Transverse colon (tissue), 4 donors: ENCODE measurements at regions not wholly inside any gene's neighbourhood (a gene's known extent, or its start where the extent isn't known, plus 50 kb on each side); places are given as distances from the start of the nearest gene placed in this dataset.

Experiments used
- DNase-seq: peaks from one replicate; pipeline ENCODE4 v3.0.0-alpha.2; 2019
- H3K27ac ChIP-seq, 4 donors: fragments of 200-600 bp; sonication (generic); 2 replicates each; pipeline ENCODE4 v1.5.1; 2016 to 2018; ENCODE audit warnings: inconsistent platforms in 4 of 4
- H3K27me3 ChIP-seq: fragments of 200-600 bp; sonication (generic); 2 replicates; pipeline ENCODE4 v1.5.1; 2017; ENCODE audit warnings: inconsistent platforms
- H3K36me3 ChIP-seq, 4 donors: fragments of 200-600 bp; sonication (generic); 2 replicates each; pipeline ENCODE4 v1.5.1; 2017 to 2019; ENCODE audit warnings: inconsistent platforms in 4 of 4
- H3K4me1 ChIP-seq, 4 donors: fragments of 200-600 bp; sonication (generic); 2 replicates each; pipeline ENCODE4 v1.5.1; 2017 to 2020; ENCODE audit warnings: inconsistent platforms in 4 of 4
- H3K4me3 ChIP-seq, 4 donors: fragments of 200-600 bp; sonication (generic); 1 replicate in 1 of 4; 2 replicates in 3 of 4; pipeline versions ENCODE4 v1.5.1 to v1.6.1; 2017 to 2019; ENCODE audit warnings: inconsistent platforms in 4 of 4
- H3K9me3 ChIP-seq, 2 donors: fragments of 200-600 bp; sonication (generic); 2 replicates each; pipeline ENCODE4 v1.5.1; 2017 to 2019; ENCODE audit warnings: inconsistent platforms in 2 of 2
- EP300 ChIP-seq: sonication (generic); formaldehyde crosslinking; IDR thresholded peaks from one replicate; pipeline ENCODE4 v1.6.1; 2017; ENCODE audit warnings: antibody characterized with exemption, low read depth
- POLR2A ChIP-seq: fragments of 450-650 bp; IDR thresholded peaks from one replicate; pipeline ENCODE4 v1.6.1; 2016; ENCODE audit warnings: antibody characterized with exemption, mild to moderate bottlenecking, moderate library complexity
- POLR2AphosphoS5 ChIP-seq, 3 donors: sonication (generic); formaldehyde crosslinking; IDR thresholded peaks; one replicate each; pipeline ENCODE4 v1.6.1; 2016; ENCODE audit warnings: antibody characterized with exemption in 3 of 3
- WGBS, 2 donors: methylation state at CpG; one replicate each; pipeline ENCODE4 v1.1.5; 2018; ENCODE audit warnings: low coverage in 1 of 2; 5-methylcytosine and 5-hydroxymethylcytosine counted together
- in situ Hi-C, 4 donors: fragments of 200-750 bp; cut with MboI; loops; one replicate each; pipeline versions ENCODE4 v1.15.0 to v1.15.1; 2017; ENCODE audit warnings: low sequenced_read_pairs in 3 of 4, low pct_ligation_motif_present in 1 of 4, low pct_unique_long_range_greater_than_20kb in 1 of 4
- intact Hi-C: fragments of 100-400 bp; cut with DNase I; formaldehyde crosslinking; loops from one replicate; pipeline ENCODE4 v1.15.1; 2023; ENCODE audit warnings: low total_unique reads
- TF ChIP-seq, protein P1 (sequence below), 5 experiments: fragments of 200-600 bp in 3 of 5; fragments of 450-650 bp in 2 of 5; sonication (generic) in 3 of 5; IDR thresholded peaks; 1 replicate in 2 of 5; 2 replicates in 3 of 5; pipeline ENCODE4 v1.5.1; 2016 to 2017; ENCODE audit warnings: antibody characterized with exemption in 5 of 5, inconsistent platforms in 3 of 5, mild to moderate bottlenecking in 2 of 5, moderate library complexity in 1 of 5

- WGBS, 2 donors = 60 to 61% methylated on average over 1 to 2 of the region's 2 CpGs
- H3K27me3 ChIP-seq = no peaks in the 10 kb centered on the region
- intact Hi-C loops (no loop called here), in situ Hi-C loops (no loop called here)
- TF ChIP-seq POLR2AphosphoS5 (IDR thresholded peaks at IDR 0.05) (no peak), EP300 (no peak), POLR2A (no peak)
- TF ChIP-seq, protein P1, sequence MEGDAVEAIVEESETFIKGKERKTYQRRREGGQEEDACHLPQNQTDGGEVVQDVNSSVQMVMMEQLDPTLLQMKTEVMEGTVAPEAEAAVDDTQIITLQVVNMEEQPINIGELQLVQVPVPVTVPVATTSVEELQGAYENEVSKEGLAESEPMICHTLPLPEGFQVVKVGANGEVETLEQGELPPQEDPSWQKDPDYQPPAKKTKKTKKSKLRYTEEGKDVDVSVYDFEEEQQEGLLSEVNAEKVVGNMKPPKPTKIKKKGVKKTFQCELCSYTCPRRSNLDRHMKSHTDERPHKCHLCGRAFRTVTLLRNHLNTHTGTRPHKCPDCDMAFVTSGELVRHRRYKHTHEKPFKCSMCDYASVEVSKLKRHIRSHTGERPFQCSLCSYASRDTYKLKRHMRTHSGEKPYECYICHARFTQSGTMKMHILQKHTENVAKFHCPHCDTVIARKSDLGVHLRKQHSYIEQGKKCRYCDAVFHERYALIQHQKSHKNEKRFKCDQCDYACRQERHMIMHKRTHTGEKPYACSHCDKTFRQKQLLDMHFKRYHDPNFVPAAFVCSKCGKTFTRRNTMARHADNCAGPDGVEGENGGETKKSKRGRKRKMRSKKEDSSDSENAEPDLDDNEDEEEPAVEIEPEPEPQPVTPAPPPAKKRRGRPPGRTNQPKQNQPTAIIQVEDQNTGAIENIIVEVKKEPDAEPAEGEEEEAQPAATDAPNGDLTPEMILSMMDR (IDR thresholded peaks at IDR 0.05) = no peak
- H3K36me3 ChIP-seq = no peaks in the 10 kb centered on the region
- H3K27ac ChIP-seq = no peak overlapping the region
- DNase-seq = no peak
- H3K9me3 ChIP-seq = no peaks in the 10 kb centered on the region
- no peak overlapping the region for H3K4me3 ChIP-seq
- no peaks in the 10 kb centered on the region for H3K4me1 ChIP-seq
Observed at GRCh38 chr21:16388911-16389560, 659.3 kb downstream of the USP25 start.

GRCh38 chr21:16389643-16390042 is 659.9 kb downstream of the USP25 start:
- in situ Hi-C loops = no loop called here
- Histone ChIP-seq H3K36me3 (no peaks in the 10 kb centered on the region), H3K4me1 (no peaks in the 10 kb centered on the region), H3K4me3 (no peak overlapping the region), H3K27ac (no peak overlapping the region), H3K9me3 (no peaks in the 10 kb centered on the region), H3K27me3 (no peaks in the 10 kb centered on the region)
- whole genome bisulfite sequencing, 2 donors = 84 to 100% methylated on average over 2 of the region's 2 CpGs
- no peak for TF ChIP-seq EP300
- TF ChIP-seq, protein P1 (IDR thresholded peaks at IDR 0.05) = no peak
- no peak for TF ChIP-seq POLR2A
- no peak for TF ChIP-seq POLR2AphosphoS5 (IDR thresholded peaks at IDR 0.05)
- intact Hi-C loops = no loop called here
- no peak for DNase-seq

DNA sequence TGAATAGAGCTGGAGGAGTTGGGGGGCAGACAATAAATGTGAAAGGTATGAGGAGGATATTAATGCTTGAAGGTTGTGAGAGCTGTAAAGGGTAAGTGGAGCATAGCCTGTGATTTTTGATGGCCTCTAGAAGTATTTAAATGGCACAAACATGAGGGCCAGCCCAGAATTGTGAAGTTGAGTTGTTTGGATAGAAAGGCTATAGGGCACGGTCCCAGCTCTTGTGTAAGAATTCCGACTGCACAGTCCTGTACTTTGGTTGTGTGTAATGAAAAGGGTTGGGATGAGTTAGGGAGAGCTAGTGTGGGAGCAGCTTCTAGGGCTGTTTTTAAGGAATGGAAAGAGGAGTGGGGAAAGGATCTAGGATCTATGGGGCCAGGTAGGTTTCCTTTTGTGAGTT is 665.5 kb downstream of the USP25 start:
- no peak for DNase-seq
- intact Hi-C loops (no loop called here), in situ Hi-C loops (no loop called here)
- WGBS, 2 donors = 67 to 81% methylated on average over 1 to 2 of the region's 2 CpGs
- Histone ChIP-seq H3K27ac (no peak overlapping the region), H3K4me3 (no peak overlapping the region), H3K36me3 (no peaks in the 10 kb centered on the region), H3K27me3 (no peaks in the 10 kb centered on the region), H3K4me1 (no peaks in the 10 kb centered on the region), H3K9me3 (no peaks in the 10 kb centered on the region)
- TF ChIP-seq, protein P1 (IDR thresholded peaks at IDR 0.05) = no peak
- TF ChIP-seq POLR2AphosphoS5 (IDR thresholded peaks at IDR 0.05) = no peak
- no peak for TF ChIP-seq POLR2A
- no peak for TF ChIP-seq EP300

DNA sequence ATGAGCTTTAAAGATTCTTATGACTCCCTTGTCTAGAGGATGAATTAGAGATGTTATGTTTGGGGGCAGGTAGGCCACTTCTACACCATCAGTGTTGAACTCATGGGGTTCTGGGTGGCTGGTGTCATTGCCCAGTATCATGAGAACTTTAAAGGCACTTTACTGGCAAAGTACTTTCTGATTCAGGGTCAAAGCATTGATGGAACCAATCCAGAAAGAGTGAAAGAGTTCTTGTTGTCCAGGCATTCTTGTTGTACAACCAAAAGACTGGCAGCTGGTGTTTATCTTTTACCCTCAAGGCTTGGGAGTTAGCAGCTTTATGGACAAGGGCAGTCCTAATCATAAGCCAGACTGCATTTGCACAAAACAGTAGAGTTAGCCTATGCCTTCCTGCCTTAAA is 673.0 kb downstream of the USP25 start:
- Histone ChIP-seq H3K9me3 (no peaks in the 10 kb centered on the region), H3K4me1 (no peaks in the 10 kb centered on the region), H3K36me3 (no peaks in the 10 kb centered on the region), H3K27me3 (no peaks in the 10 kb centered on the region), H3K27ac (no peak overlapping the region), H3K4me3 (no peak overlapping the region)
- no peak for TF ChIP-seq EP300
- TF ChIP-seq, protein P1 (IDR thresholded peaks at IDR 0.05) = no peak
- in situ Hi-C loops (no loop called here), intact Hi-C loops (no loop called here)
- no peak for DNase-seq
